ENCODE measurements at regions not wholly inside any gene's neighbourhood (a gene's known extent, or its start where the extent isn't known, plus 50 kb on each side); places are given as distances from the start of the nearest gene placed in this dataset.

GRCh38 chr5:125327676-125328075 is 581.2 kb upstream of the ZNF608 start:
- DNase-seq = no peak
- Histone ChIP-seq H3K4me1 (ENCODE audit: insufficient read depth, low read length) (no peaks in the 10 kb centered on the region), H3K4me3 (ENCODE audit: low read length) (no peak overlapping the region), H3K9me3 (ENCODE audit: control insufficient read depth in 1 of 2, insufficient read depth in 1 of 2, low read length in 2 of 2) (no peaks in the 10 kb centered on the region), H3K27ac (ENCODE audit: low read depth in 1 of 2, low read length in 2 of 2) (no peak overlapping the region), H3K36me3 (ENCODE audit: insufficient read depth, low read length) (no peaks in the 10 kb centered on the region), H3K27me3 (ENCODE audit: control insufficient read depth in 1 of 2, insufficient read depth in 2 of 2, low read length in 2 of 2) (no peaks in the 10 kb centered on the region)
- ATAC-seq (ENCODE audit: poor library complexity) = no peak
- no peaks in the 10 kb centered on the region for H3K9me3 Mint-ChIP-seq
- intact Hi-C loops (cut with DNase I, micrococcal nuclease) = no loop called here
- ChIA-PET CTCF (no interaction called here), POLR2A (no interaction called here)
- TF ChIP-seq CTCF (IDR thresholded peaks at IDR 0.05) = no peak
- H3K4me1 Mint-ChIP-seq (ENCODE audit: low read depth) = no peaks in the 10 kb centered on the region
- H3K27ac Mint-ChIP-seq = no peak overlapping the region
- no peaks in the 10 kb centered on the region for H3K36me3 Mint-ChIP-seq (ENCODE audit: low read depth)
- no peak overlapping the region for H3K4me3 Mint-ChIP-seq
- H3K27me3 Mint-ChIP-seq = no peaks in the 10 kb centered on the region

- POLR2A ChIA-PET = no interaction called here
- intact Hi-C loops (cut with DNase I, micrococcal nuclease) = no loop called here
- TF ChIP-seq CTCF (IDR thresholded peaks at IDR 0.05) = no peak
- no peaks in the 10 kb centered on the region for H3K9me3 ChIP-seq (ENCODE audit: control insufficient read depth in 1 of 2, insufficient read depth in 1 of 2, low read length in 2 of 2)
- CTCF ChIA-PET = no interaction called here
- Mint-ChIP-seq H3K4me1 (ENCODE audit: low read depth) (no peaks in the 10 kb centered on the region), H3K27me3 (no peaks in the 10 kb centered on the region), H3K4me3 (no peak overlapping the region), H3K9me3 (no peaks in the 10 kb centered on the region), H3K27ac (no peak overlapping the region), H3K36me3 (ENCODE audit: low read depth) (no peaks in the 10 kb centered on the region)
- H3K27ac ChIP-seq (ENCODE audit: low read depth in 1 of 2, low read length in 2 of 2) = no peak overlapping the region
- no peak for DNase-seq
- H3K4me1 ChIP-seq (ENCODE audit: insufficient read depth, low read length) = no peaks in the 10 kb centered on the region
- no peak overlapping the region for H3K4me3 ChIP-seq (ENCODE audit: low read length)
- ATAC-seq (ENCODE audit: poor library complexity) = no peak
- no peaks in the 10 kb centered on the region for H3K36me3 ChIP-seq (ENCODE audit: insufficient read depth, low read length)
- no peaks in the 10 kb centered on the region for H3K27me3 ChIP-seq (ENCODE audit: control insufficient read depth in 1 of 2, insufficient read depth in 2 of 2, low read length in 2 of 2)
These were observed 585.7 kb upstream of the ZNF608 start for GRCh38 chr5:125331987-125332598.

DNA sequence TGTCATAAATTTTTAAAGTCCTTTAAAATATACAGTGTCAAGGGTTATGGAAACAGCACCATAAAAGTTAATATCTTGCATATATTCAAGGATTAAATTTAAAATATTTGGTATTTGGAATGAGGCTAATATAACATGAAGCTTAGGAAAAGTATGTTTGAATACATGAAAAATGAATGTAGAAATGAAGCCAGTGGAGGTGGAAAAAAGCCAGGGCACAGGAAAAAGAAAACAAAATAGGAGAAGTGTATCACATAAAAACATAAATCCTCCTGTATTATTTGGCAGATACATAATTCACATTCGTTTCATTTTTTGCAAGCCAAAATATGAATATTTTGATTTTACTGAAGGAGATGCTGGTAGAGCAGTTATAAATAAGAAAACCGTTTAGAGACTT is 587.0 kb upstream of the ZNF608 start:
- Mint-ChIP-seq H3K27ac (no peak overlapping the region), H3K9me3 (no peaks in the 10 kb centered on the region), H3K4me1 (ENCODE audit: low read depth) (no peaks in the 10 kb centered on the region), H3K36me3 (ENCODE audit: low read depth) (no peaks in the 10 kb centered on the region), H3K4me3 (no peak overlapping the region), H3K27me3 (no peaks in the 10 kb centered on the region)
- Histone ChIP-seq H3K9me3 (ENCODE audit: control insufficient read depth in 1 of 2, insufficient read depth in 1 of 2, low read length in 2 of 2) (no peaks in the 10 kb centered on the region), H3K4me3 (ENCODE audit: low read length) (no peak overlapping the region), H3K4me1 (ENCODE audit: insufficient read depth, low read length) (no peaks in the 10 kb centered on the region), H3K27ac (ENCODE audit: low read depth in 1 of 2, low read length in 2 of 2) (no peak overlapping the region), H3K27me3 (ENCODE audit: control insufficient read depth in 1 of 2, insufficient read depth in 2 of 2, low read length in 2 of 2) (no peaks in the 10 kb centered on the region), H3K36me3 (ENCODE audit: insufficient read depth, low read length) (no peaks in the 10 kb centered on the region)
- intact Hi-C loops (cut with DNase I, micrococcal nuclease) = no loop called here
- TF ChIP-seq CTCF (IDR thresholded peaks at IDR 0.05) = no peak
- DNase-seq = no peak
- CTCF ChIA-PET = no interaction called here
- POLR2A ChIA-PET = no interaction called here
- ATAC-seq (ENCODE audit: poor library complexity) = no peak

All from CD4-positive, alpha-beta T cell (primary cell).